SK-N-SH treated with all-trans-retinoic acid at 6 μM for 48 hours (cell line): ENCODE measurements at regions not wholly inside any gene's neighbourhood (a gene's known extent, or its start where the extent isn't known, plus 50 kb on each side); places are given as distances from the start of the nearest gene placed in this dataset.

Experiments used
- ATAC-seq: fragments of 200-7000 bp; cut with Tn5 transposase; 3 replicates; pipeline ENCODE4 v1.9.1; 2020; ENCODE audit warnings: mild to moderate bottlenecking, moderate library complexity
- BACH2 ChIP-seq: fragments of 250-450 bp; sonication (Bioruptor Pico); IDR thresholded peaks from 2 replicates; pipeline ENCODE4 v1.9.0; 2021; ENCODE audit warnings: mild to moderate bottlenecking, borderline replicate concordance
- CREB5 ChIP-seq: fragments of 250-450 bp; sonication (Bioruptor Pico); IDR thresholded peaks from 2 replicates; pipeline ENCODE4 v1.5.1; 2020; ENCODE audit warnings: low read depth, mild to moderate bottlenecking, moderate library complexity
- CSDC2 ChIP-seq: fragments of 250-450 bp; sonication (Bioruptor Pico); IDR thresholded peaks from 2 replicates; pipeline ENCODE4 v1.5.0; 2020; ENCODE audit warnings: mild to moderate bottlenecking, moderate library complexity
- CSRNP3 ChIP-seq: fragments of 250-450 bp; sonication (Bioruptor Pico); IDR thresholded peaks from 2 replicates; pipeline ENCODE4 v1.5.1; 2021; ENCODE audit warnings: mild to moderate bottlenecking, moderate library complexity
- ESRRG ChIP-seq: fragments of 250-450 bp; sonication (Bioruptor Pico); IDR thresholded peaks from 2 replicates; pipeline ENCODE4 v1.6.1; 2021; ENCODE audit warnings: mild to moderate bottlenecking
- GLIS3 ChIP-seq: fragments of 250-450 bp; sonication (Bioruptor Pico); IDR thresholded peaks from 2 replicates; pipeline ENCODE4 v1.5.0; 2020; ENCODE audit warnings: mild to moderate bottlenecking, moderate library complexity
- PATZ1 ChIP-seq: fragments of 250-450 bp; sonication (Bioruptor Pico); IDR thresholded peaks from 2 replicates; pipeline ENCODE4 v1.8.0; 2020; ENCODE audit warnings: mild to moderate bottlenecking, moderate library complexity, borderline replicate concordance
- POU6F1 ChIP-seq: fragments of 250-450 bp; sonication (Bioruptor Pico); IDR thresholded peaks from 2 replicates; pipeline ENCODE4 v1.8.0; 2021; ENCODE audit warnings: low read depth, mild to moderate bottlenecking, moderate library complexity, borderline replicate concordance
- PPARA ChIP-seq: fragments of 250-450 bp; sonication (Bioruptor Pico); IDR thresholded peaks from 2 replicates; pipeline ENCODE4 v1.5.0; 2020; ENCODE audit warnings: mild to moderate bottlenecking, borderline replicate concordance
- RARB ChIP-seq: fragments of 250-450 bp; sonication (Bioruptor Pico); IDR thresholded peaks from 2 replicates; pipeline ENCODE4 v1.8.0; 2021; ENCODE audit warnings: mild to moderate bottlenecking, moderate library complexity
- SNAI2 ChIP-seq: fragments of 250-450 bp; sonication (Bioruptor Pico); IDR thresholded peaks from 2 replicates; pipeline ENCODE4 v1.5.0; 2020; ENCODE audit warnings: mild to moderate bottlenecking, moderate library complexity
- TCF4 ChIP-seq: fragments of 250-450 bp; sonication (Bioruptor Pico); IDR thresholded peaks from 2 replicates; pipeline ENCODE4 v1.8.0; 2021; ENCODE audit warnings: mild to moderate bottlenecking, moderate library complexity, borderline replicate concordance
- TOX ChIP-seq: fragments of 250-450 bp; sonication (Bioruptor Pico); IDR thresholded peaks from 2 replicates; pipeline ENCODE4 v1.8.0; 2021; ENCODE audit warnings: mild to moderate bottlenecking, moderate library complexity, borderline replicate concordance
- TSHZ2 ChIP-seq: fragments of 250-450 bp; sonication (Bioruptor Pico); IDR thresholded peaks from 2 replicates; pipeline ENCODE4 v1.5.0; 2020; ENCODE audit warnings: mild to moderate bottlenecking, moderate library complexity
- ZC3H10 ChIP-seq: fragments of 250-450 bp; sonication (Bioruptor Pico); IDR thresholded peaks from 2 replicates; pipeline ENCODE4 v1.5.1; 2021; ENCODE audit warnings: mild to moderate bottlenecking, moderate library complexity
- ZFP3 ChIP-seq: fragments of 250-450 bp; sonication (Bioruptor Pico); IDR thresholded peaks from 2 replicates; pipeline ENCODE4 v1.5.0; 2020; ENCODE audit warnings: mild to moderate bottlenecking, moderate library complexity
- ZFP30 ChIP-seq: fragments of 450-650 bp; formaldehyde crosslinking; IDR thresholded peaks from 2 replicates; pipeline ENCODE4 v1.5.0; 2022; ENCODE audit warnings: mild to moderate bottlenecking, moderate library complexity
- ZNF565 ChIP-seq: fragments of 450-650 bp; formaldehyde crosslinking; conservative IDR thresholded peaks from 2 replicates; pipeline ENCODE4 v1.5.0; 2020; ENCODE audit warnings: low read depth, mild to moderate bottlenecking, moderate library complexity
- ZNF70 ChIP-seq: fragments of 450-650 bp; formaldehyde crosslinking; IDR thresholded peaks from 2 replicates; pipeline ENCODE4 v1.5.0; 2020; ENCODE audit warnings: mild to moderate bottlenecking, moderate library complexity

- TF ChIP-seq TOX (no peak), ZC3H10 (CRISPR knock-in tag) (no peak), ZNF70 (CRISPR knock-in tag) (no peak), CSRNP3 (no peak), CREB5 (CRISPR knock-in tag) (no peak), CSDC2 (no peak)
- no peak for ATAC-seq
Observed at GRCh38 chr5:86926033-86926432, 308.3 kb downstream of the COX7C start.

GRCh38 chr5:86929123-86929766 is 311.5 kb downstream of the COX7C start:
- TF ChIP-seq GLIS3 (CRISPR knock-in tag): no peak
- no peak for TF ChIP-seq PPARA (CRISPR knock-in tag)
- no peak for TF ChIP-seq ZFP30 (CRISPR knock-in tag)
- TF ChIP-seq POU6F1: no peak
- no peak for ATAC-seq

GRCh38 chr5:86951761-86952160 is 315.9 kb upstream of the RASA1 start:
- no peak for ATAC-seq
- TF ChIP-seq PATZ1 (CRISPR knock-in tag) (no peak), GLIS3 (CRISPR knock-in tag) (no peak), TOX (no peak), ZC3H10 (CRISPR knock-in tag) (no peak), BACH2 (CRISPR knock-in tag) (no peak), ZFP3 (CRISPR knock-in tag) (no peak), ZFP30 (CRISPR knock-in tag) (no peak), SNAI2 (no peak), RARB (no peak), TCF4 (CRISPR knock-in tag) (no peak), CSRNP3 (no peak)

- no peak for ATAC-seq
- TF ChIP-seq ZNF565 (CRISPR knock-in tag) (no peak), ESRRG (CRISPR knock-in tag) (no peak), CREB5 (CRISPR knock-in tag) (no peak), POU6F1 (no peak), TSHZ2 (CRISPR knock-in tag) (no peak), PATZ1 (CRISPR knock-in tag) (no peak), ZC3H10 (CRISPR knock-in tag) (no peak), RARB (no peak), ZNF70 (CRISPR knock-in tag) (no peak), SNAI2 (no peak), ZFP30 (CRISPR knock-in tag) (no peak), ZFP3 (CRISPR knock-in tag) (no peak)
Observed at GRCh38 chr5:86964889-86965288, 302.8 kb upstream of the RASA1 start.
